ENCODE measurements at regions not wholly inside any gene's neighbourhood (a gene's known extent, or its start where the extent isn't known, plus 50 kb on each side); places are given as distances from the start of the nearest gene placed in this dataset.

GRCh38 chr17:68812876-68813584 is 142.2 kb downstream of the ABCA8 start:
- DNase-seq = no peak

GRCh38 chr17:68809148-68809547 is 146.0 kb downstream of the ABCA8 start:
- no peak for DNase-seq

GRCh38 chr17:68807998-68808772 is 147.0 kb downstream of the ABCA8 start:
- DNase-seq = no peak

GRCh38 chr17:68805609-68806008 is 149.6 kb downstream of the ABCA8 start:
- DNase-seq = no peak

- DNase-seq = no peak
Observed at GRCh38 chr17:68804777-68805520, 150.2 kb downstream of the ABCA8 start.

- DNase-seq = no peak
Observed at GRCh38 chr17:68803164-68803929, 151.8 kb downstream of the ABCA8 start.

GRCh38 chr17:68801335-68802247 is 153.6 kb downstream of the ABCA8 start:
- no peak for DNase-seq

GRCh38 chr17:68800751-68801150 is 154.4 kb downstream of the ABCA8 start:
- no peak for DNase-seq

GRCh38 chr17:68794636-68795434 is 160.4 kb downstream of the ABCA8 start:
- no peak for DNase-seq

GRCh38 chr17:68792873-68793272 is 162.3 kb downstream of the ABCA8 start:
- DNase-seq = no peak

GRCh38 chr17:68792042-68792685 is 163.0 kb downstream of the ABCA8 start:
- DNase-seq = no peak

- no peak for DNase-seq
Observed at GRCh38 chr17:68790931-68791330, 164.3 kb downstream of the ABCA8 start.

- DNase-seq = no peak
Observed at GRCh38 chr17:68790492-68790891, 164.7 kb downstream of the ABCA8 start.

GRCh38 chr17:68789203-68789962 is 165.8 kb downstream of the ABCA8 start:
- no peak for DNase-seq

- DNase-seq = no peak
Observed at GRCh38 chr17:68785565-68786486, 169.4 kb downstream of the ABCA8 start.

- DNase-seq = no peak
Observed at GRCh38 chr17:68784431-68784830, 170.8 kb downstream of the ABCA8 start.

- no peak for DNase-seq
Observed at GRCh38 chr17:68783861-68784260, 171.3 kb downstream of the ABCA8 start.

GRCh38 chr17:68782789-68783188 is 172.4 kb downstream of the ABCA8 start:
- no peak for DNase-seq
